Activated naive CD4-positive, alpha-beta T cell treated with anti-CD3 and anti-CD28 coated beads, Interleukin-2, amount 10 ng/mL, durations not matched to agents 7 days and 5 days (primary cell): ENCODE measurements at regions not wholly inside any gene's neighbourhood (a gene's known extent, or its start where the extent isn't known, plus 50 kb on each side); places are given as distances from the start of the nearest gene placed in this dataset.

ENCODE experiments used
- CTCF ChIA-PET: fragments of 350-600 bp; sonication (Branson Sonifier 250); formaldehyde crosslinking; loops from one replicate; lab custom pipeline; 2021; ENCODE audit warnings: antibody characterized with exemption; lab: Charles Lee
- DNase-seq: peaks from one replicate; pipeline ENCODE4 v3.0.0-alpha.2; 2020
- H3K27ac Mint-ChIP-seq: one replicate; pipeline ENCODE4 v1.8.0; 2021; ENCODE audit warnings: mild to moderate bottlenecking, moderate library complexity, mixed read lengths
- H3K27me3 Mint-ChIP-seq: one replicate; pipeline ENCODE4 v1.8.0; 2021; ENCODE audit warnings: mild to moderate bottlenecking, mixed read lengths
- H3K36me3 Mint-ChIP-seq: one replicate; pipeline ENCODE4 v1.8.0; 2021; ENCODE audit warnings: mixed read lengths
- H3K4me1 Mint-ChIP-seq: one replicate; pipeline ENCODE4 v1.8.0; 2021; ENCODE audit warnings: mixed read lengths
- H3K4me3 Mint-ChIP-seq: one replicate; pipeline ENCODE4 v1.8.0; 2021; ENCODE audit warnings: mild to moderate bottlenecking, moderate library complexity, mixed read lengths
- H3K9me3 Mint-ChIP-seq: one replicate; pipeline ENCODE4 v1.8.0; 2021; ENCODE audit warnings: mixed read lengths

GRCh38 chr5:38709678-38710306 lies 136.0 kb upstream of the OSMR start:
- H3K4me1 Mint-ChIP-seq: no peaks in the 10 kb centered on the region
- H3K27me3 Mint-ChIP-seq: no peaks in the 10 kb centered on the region
- H3K4me3 Mint-ChIP-seq: no peak overlapping the region
- CTCF ChIA-PET: no interaction called here
- DNase-seq: no peak
- H3K9me3 Mint-ChIP-seq: no peaks in the 10 kb centered on the region
- no peaks in the 10 kb centered on the region for H3K36me3 Mint-ChIP-seq
- H3K27ac Mint-ChIP-seq: no peak overlapping the region

GRCh38 chr5:38710627-38711026 lies 135.2 kb upstream of the OSMR start:
- no peaks in the 10 kb centered on the region for H3K27me3 Mint-ChIP-seq
- CTCF ChIA-PET: no interaction called here
- H3K4me3 Mint-ChIP-seq: no peak overlapping the region
- no peaks in the 10 kb centered on the region for H3K36me3 Mint-ChIP-seq
- DNase-seq: no peak
- H3K9me3 Mint-ChIP-seq: no peaks in the 10 kb centered on the region
- no peak overlapping the region for H3K27ac Mint-ChIP-seq
- H3K4me1 Mint-ChIP-seq: no peaks in the 10 kb centered on the region

GRCh38 chr5:38712391-38712790 lies 133.4 kb upstream of the OSMR start:
- H3K4me1 Mint-ChIP-seq: no peaks in the 10 kb centered on the region
- CTCF ChIA-PET: interaction anchor here (0.6 kb wide), 1 partner anchor 87 kb away, joined by 4 read pairs; no protein-coding TSS in a partner anchor
- H3K36me3 Mint-ChIP-seq: no peaks in the 10 kb centered on the region

GRCh38 chr5:38714240-38714639 lies 131.6 kb upstream of the OSMR start:
- no peaks in the 10 kb centered on the region for H3K27me3 Mint-ChIP-seq
- H3K9me3 Mint-ChIP-seq: no peaks in the 10 kb centered on the region
- CTCF ChIA-PET: interaction anchor here (1.7 kb wide), 1 partner anchor 331 kb away, joined by 4 read pairs; no protein-coding TSS in a partner anchor
- H3K36me3 Mint-ChIP-seq: no peaks in the 10 kb centered on the region
- DNase-seq: no peak
- no peak overlapping the region for H3K4me3 Mint-ChIP-seq
- no peaks in the 10 kb centered on the region for H3K4me1 Mint-ChIP-seq
- no peak overlapping the region for H3K27ac Mint-ChIP-seq

More at GRCh38 chr5:38712391-38712790, 133.4 kb upstream of the OSMR start:
- Mint-ChIP-seq H3K27ac (no peak overlapping the region), H3K9me3 (no peaks in the 10 kb centered on the region), H3K4me3 (no peak overlapping the region), H3K27me3 (no peaks in the 10 kb centered on the region)
- DNase-seq: no peak

- Mint-ChIP-seq H3K4me1 (no peaks in the 10 kb centered on the region), H3K27ac (no peak overlapping the region), H3K4me3 (no peak overlapping the region), H3K36me3 (no peaks in the 10 kb centered on the region), H3K27me3 (no peaks in the 10 kb centered on the region), H3K9me3 (no peaks in the 10 kb centered on the region)
- no peak for DNase-seq
- CTCF ChIA-PET: interaction anchor here (1.7 kb wide), 1 partner anchor 332 kb away, joined by 4 read pairs; no protein-coding TSS in a partner anchor
These were observed 131.0 kb upstream of the OSMR start for GRCh38 chr5:38714703-38715355.

- DNase-seq: no peak
These were observed 130.1 kb upstream of the OSMR start for GRCh38 chr5:38715696-38716095.

GRCh38 chr5:38716516-38716915 lies 129.3 kb upstream of the OSMR start:
- Mint-ChIP-seq H3K36me3 (no peaks in the 10 kb centered on the region), H3K4me3 (no peak overlapping the region), H3K27ac (no peak overlapping the region), H3K27me3 (no peaks in the 10 kb centered on the region), H3K9me3 (no peaks in the 10 kb centered on the region), H3K4me1 (no peaks in the 10 kb centered on the region)
- DNase-seq: no peak
- CTCF ChIA-PET: no interaction called here

More at GRCh38 chr5:38715696-38716095, 130.1 kb upstream of the OSMR start:
- no peak overlapping the region for H3K4me3 Mint-ChIP-seq
- CTCF ChIA-PET: no interaction called here
- H3K36me3 Mint-ChIP-seq: no peaks in the 10 kb centered on the region
- no peaks in the 10 kb centered on the region for H3K4me1 Mint-ChIP-seq
- H3K9me3 Mint-ChIP-seq: no peaks in the 10 kb centered on the region
- H3K27ac Mint-ChIP-seq: no peak overlapping the region
- no peaks in the 10 kb centered on the region for H3K27me3 Mint-ChIP-seq

GRCh38 chr5:38718771-38719391 lies 126.9 kb upstream of the OSMR start:
- Mint-ChIP-seq H3K27ac (no peak overlapping the region), H3K27me3 (no peaks in the 10 kb centered on the region)
- no peak for DNase-seq

GRCh38 chr5:38719403-38719802 lies 126.4 kb upstream of the OSMR start:
- Mint-ChIP-seq H3K27me3 (no peaks in the 10 kb centered on the region), H3K4me1 (no peaks in the 10 kb centered on the region), H3K4me3 (no peak overlapping the region), H3K36me3 (no peaks in the 10 kb centered on the region), H3K9me3 (no peaks in the 10 kb centered on the region), H3K27ac (no peak overlapping the region)
- CTCF ChIA-PET: no interaction called here
- no peak for DNase-seq

More at GRCh38 chr5:38718771-38719391, 126.9 kb upstream of the OSMR start:
- CTCF ChIA-PET: no interaction called here
- no peaks in the 10 kb centered on the region for H3K36me3 Mint-ChIP-seq
- H3K9me3 Mint-ChIP-seq: no peaks in the 10 kb centered on the region
- no peaks in the 10 kb centered on the region for H3K4me1 Mint-ChIP-seq
- no peak overlapping the region for H3K4me3 Mint-ChIP-seq

GRCh38 chr5:38719916-38720315 lies 125.9 kb upstream of the OSMR start:
- Mint-ChIP-seq H3K9me3 (no peaks in the 10 kb centered on the region), H3K27me3 (no peaks in the 10 kb centered on the region), H3K4me1 (no peaks in the 10 kb centered on the region), H3K27ac (no peak overlapping the region), H3K4me3 (no peak overlapping the region), H3K36me3 (no peaks in the 10 kb centered on the region)
- CTCF ChIA-PET: interaction anchor here (1.4 kb wide), 1 partner anchor 11 kb away, joined by 3 read pairs; no protein-coding TSS in a partner anchor
- no peak for DNase-seq

GRCh38 chr5:38720554-38721361 lies 125.1 kb upstream of the OSMR start:
- Mint-ChIP-seq H3K9me3 (no peaks in the 10 kb centered on the region), H3K27ac (no peak overlapping the region), H3K4me3 (no peak overlapping the region), H3K27me3 (no peaks in the 10 kb centered on the region), H3K36me3 (no peaks in the 10 kb centered on the region), H3K4me1 (no peaks in the 10 kb centered on the region)
- DNase-seq: no peak
- CTCF ChIA-PET: interaction anchor here (1.4 kb wide), 1 partner anchor 11 kb away, joined by 3 read pairs; no protein-coding TSS in a partner anchor

- CTCF ChIA-PET: no interaction called here
- no peak overlapping the region for H3K27ac Mint-ChIP-seq
These were observed 122.9 kb upstream of the OSMR start for GRCh38 chr5:38722918-38723317.

GRCh38 chr5:38723426-38723825 lies 122.4 kb upstream of the OSMR start:
- H3K4me3 Mint-ChIP-seq: no peak overlapping the region
- H3K27me3 Mint-ChIP-seq: no peaks in the 10 kb centered on the region
- H3K36me3 Mint-ChIP-seq: no peaks in the 10 kb centered on the region
- no peak overlapping the region for H3K27ac Mint-ChIP-seq
- H3K4me1 Mint-ChIP-seq: no peaks in the 10 kb centered on the region
- CTCF ChIA-PET: no interaction called here
- DNase-seq: no peak
- H3K9me3 Mint-ChIP-seq: no peaks in the 10 kb centered on the region

More at GRCh38 chr5:38722918-38723317, 122.9 kb upstream of the OSMR start:
- H3K4me1 Mint-ChIP-seq: no peaks in the 10 kb centered on the region
- no peak overlapping the region for H3K4me3 Mint-ChIP-seq
- no peak for DNase-seq
- H3K27me3 Mint-ChIP-seq: no peaks in the 10 kb centered on the region
- no peaks in the 10 kb centered on the region for H3K9me3 Mint-ChIP-seq
- no peaks in the 10 kb centered on the region for H3K36me3 Mint-ChIP-seq
